Lower leg skin (tissue), 4 donors: ENCODE measurements at regions not wholly inside any gene's neighbourhood (a gene's known extent, or its start where the extent isn't known, plus 50 kb on each side); places are given as distances from the start of the nearest gene placed in this dataset.

ENCODE experiments used
- DNase-seq, 2 donors: peaks; one replicate each; pipeline ENCODE4 v3.0.0-alpha.2; 2019; ENCODE audit warnings: low spot score in 2 of 2
- H3K4me3 ChIP-seq: fragments of 200-600 bp; sonication (generic); 2 replicates; pipeline ENCODE4 v1.5.1; 2017; ENCODE audit warnings: mild to moderate bottlenecking, low read depth; ENCODE audit not compliant: poor library complexity, severe bottlenecking
- CTCF ChIP-seq, 3 donors: fragments of 450-650 bp; IDR thresholded peaks; one replicate each; pipeline ENCODE4 v1.5.1; 2016; ENCODE audit warnings: antibody characterized with exemption in 3 of 3, mild to moderate bottlenecking in 3 of 3, moderate library complexity in 2 of 3
- POLR2A ChIP-seq, 2 donors: fragments of 450-650 bp; IDR thresholded peaks; one replicate each; pipeline ENCODE4 v1.6.1; 2016 to 2017; ENCODE audit warnings: antibody characterized with exemption in 2 of 2, mild to moderate bottlenecking in 1 of 2, moderate library complexity in 1 of 2
- WGBS, 2 donors: methylation state at CpG; one replicate each; pipeline ENCODE4 v1.1.5; 2018; 5-methylcytosine and 5-hydroxymethylcytosine counted together
- intact Hi-C: fragments of 100-400 bp; cut with DNase I; formaldehyde crosslinking; loops from one replicate; pipeline ENCODE4 v1.15.0; 2023; ENCODE audit warnings: low total_unique reads

DNA sequence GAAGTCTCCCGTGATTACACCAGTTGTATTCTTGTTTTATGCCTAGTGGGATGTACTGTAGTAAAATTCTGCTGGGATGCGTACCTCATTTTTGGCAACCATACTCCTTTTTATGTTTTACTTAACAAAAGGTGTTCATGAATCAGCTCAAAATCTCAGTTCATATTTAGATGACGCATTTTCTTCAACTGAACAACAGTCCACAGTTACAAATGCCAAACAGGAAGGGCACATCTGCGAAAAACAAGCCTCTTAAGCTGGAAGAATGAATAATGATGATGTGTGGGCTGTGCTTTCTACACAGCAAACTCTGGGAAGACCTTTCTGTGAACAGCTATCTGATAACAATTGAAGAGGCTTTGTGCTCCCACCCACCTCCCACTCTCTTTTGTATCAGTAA, 68.4 kb upstream of the NRBF2 start:
- intact Hi-C loops: no loop called here
- 27 to 35% methylated on average over 4 of the region's 4 CpGs for WGBS, 2 donors
- TF ChIP-seq POLR2A (IDR thresholded peaks at IDR 0.05): no peak
- TF ChIP-seq CTCF (IDR thresholded peaks at IDR 0.05): no peak
- DNase-seq: no peak
- no peak overlapping the region for H3K4me3 ChIP-seq

DNA sequence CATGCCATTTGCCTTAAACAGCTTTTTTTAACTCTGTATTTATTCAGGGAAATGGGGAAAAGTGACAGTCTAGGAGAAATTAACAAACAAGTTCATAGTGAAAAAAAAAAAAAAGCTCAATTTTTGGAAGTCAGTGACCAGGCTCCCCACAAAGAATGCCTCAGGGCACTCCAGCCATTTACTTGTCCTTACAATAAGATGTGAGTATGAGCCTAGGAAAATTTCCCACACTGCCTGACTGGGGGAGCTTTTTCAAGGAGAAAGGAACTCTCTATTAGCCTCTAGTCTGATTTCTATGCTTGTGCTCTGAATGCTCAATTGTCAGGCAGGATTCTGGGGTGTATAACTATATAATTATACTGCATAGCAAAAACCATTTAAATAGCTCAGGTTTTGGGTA, 74.9 kb upstream of the NRBF2 start:
- intact Hi-C loops: no loop called here
- TF ChIP-seq CTCF (IDR thresholded peaks at IDR 0.05) (no peak), POLR2A (IDR thresholded peaks at IDR 0.05) (no peak)
- H3K4me3 ChIP-seq: no peak overlapping the region
- no peak for DNase-seq

DNA sequence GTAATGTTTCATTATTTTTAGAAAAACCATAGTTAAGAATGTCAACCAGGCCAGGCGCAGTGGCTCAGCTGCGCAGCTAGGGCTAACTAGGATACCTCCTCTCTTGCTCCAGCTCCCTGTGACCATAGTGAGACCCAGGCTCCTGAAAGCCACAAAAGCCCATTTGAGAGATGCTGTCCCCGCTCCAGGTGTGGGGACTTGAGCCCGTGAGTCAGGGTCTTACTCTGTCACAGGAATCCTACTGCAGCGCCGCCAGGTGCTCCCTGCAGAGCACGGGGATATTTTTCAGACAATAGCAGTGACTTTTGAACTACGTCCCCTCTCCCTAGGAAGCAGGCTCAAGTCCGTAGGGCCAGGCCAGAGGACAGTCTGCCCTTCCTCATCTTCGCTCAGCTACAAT, 75.6 kb upstream of the NRBF2 start:
- no peak for DNase-seq
- intact Hi-C loops: no loop called here
- no peak overlapping the region for H3K4me3 ChIP-seq
- 88 to 89% methylated on average over 10 of the region's 10 CpGs for WGBS, 2 donors
- TF ChIP-seq POLR2A (IDR thresholded peaks at IDR 0.05): no peak
- no peak for TF ChIP-seq CTCF (IDR thresholded peaks at IDR 0.05)

DNA sequence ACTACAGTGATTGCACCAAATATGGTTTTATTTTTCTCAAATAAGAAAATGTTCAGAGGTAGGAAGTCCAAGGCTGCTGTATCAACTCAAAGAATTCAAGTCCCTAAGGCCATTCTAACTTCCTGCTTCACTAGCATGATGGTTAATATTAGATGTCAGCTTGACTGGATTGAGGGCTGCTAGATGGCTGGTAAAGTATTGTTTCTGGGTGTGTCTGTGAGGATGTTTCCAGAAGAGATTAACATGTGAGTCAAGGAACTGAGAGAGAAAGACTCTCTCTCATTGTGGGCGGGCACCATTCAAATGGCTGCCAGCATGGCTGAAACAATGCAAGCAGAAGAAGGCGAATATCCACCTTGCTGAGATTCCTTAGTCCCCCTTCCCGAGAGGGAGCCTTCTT, 77.4 kb upstream of the NRBF2 start:
- DNase-seq: no peak
- H3K4me3 ChIP-seq: no peak overlapping the region
- 76 to 94% methylated on average over 3 of the region's 3 CpGs for WGBS, 2 donors
- intact Hi-C loops: no loop called here
- TF ChIP-seq CTCF (IDR thresholded peaks at IDR 0.05) (no peak), POLR2A (IDR thresholded peaks at IDR 0.05) (no peak)

GRCh38 chr10:63054889-63055611, 78.1 kb upstream of the NRBF2 start:
- TF ChIP-seq CTCF (IDR thresholded peaks at IDR 0.05): no peak
- DNase-seq: no peak
- intact Hi-C loops: no loop called here
- no peak overlapping the region for H3K4me3 ChIP-seq

DNA sequence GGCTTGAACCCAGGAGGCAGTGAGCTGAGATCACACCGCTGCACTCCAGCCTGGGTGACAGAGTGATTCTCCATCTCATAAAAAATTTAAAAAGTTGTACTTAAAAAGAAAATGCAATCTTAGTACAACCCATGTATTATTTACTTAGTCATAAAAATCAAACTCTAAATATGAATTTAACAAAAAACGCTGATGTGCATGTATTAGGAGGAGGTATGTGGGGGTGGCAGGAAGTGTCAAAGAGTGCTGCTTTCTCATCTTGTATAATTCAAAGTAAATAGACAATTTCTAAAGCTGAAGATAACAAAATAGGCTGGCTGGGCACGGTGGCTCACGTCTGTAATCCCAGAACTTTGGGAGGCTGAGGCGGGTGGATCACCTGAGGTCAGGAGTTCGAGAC, 81.0 kb upstream of the NRBF2 start:
- 79 to 85% methylated on average over 6 of the region's 6 CpGs for WGBS, 2 donors
- DNase-seq: no peak
- no peak for TF ChIP-seq POLR2A (IDR thresholded peaks at IDR 0.05)
- no peak for TF ChIP-seq CTCF (IDR thresholded peaks at IDR 0.05)
- intact Hi-C loops: no loop called here
- no peak overlapping the region for H3K4me3 ChIP-seq
